SH-SY5Y (cell line): ENCODE measurements at regions not wholly inside any gene's neighbourhood (a gene's known extent, or its start where the extent isn't known, plus 50 kb on each side); places are given as distances from the start of the nearest gene placed in this dataset.

Experiments
- GATA2 ChIP-seq: IDR thresholded peaks from 2 replicates; pipeline ENCODE4 v1.6.1; 2011; ENCODE audit warnings: mild to moderate bottlenecking, low read depth, low read length
- GATA3 ChIP-seq: IDR thresholded peaks from 2 replicates; pipeline ENCODE4 v1.6.1; 2011; ENCODE audit warnings: low read depth, mild to moderate bottlenecking, low read length, moderate library complexity

DNA sequence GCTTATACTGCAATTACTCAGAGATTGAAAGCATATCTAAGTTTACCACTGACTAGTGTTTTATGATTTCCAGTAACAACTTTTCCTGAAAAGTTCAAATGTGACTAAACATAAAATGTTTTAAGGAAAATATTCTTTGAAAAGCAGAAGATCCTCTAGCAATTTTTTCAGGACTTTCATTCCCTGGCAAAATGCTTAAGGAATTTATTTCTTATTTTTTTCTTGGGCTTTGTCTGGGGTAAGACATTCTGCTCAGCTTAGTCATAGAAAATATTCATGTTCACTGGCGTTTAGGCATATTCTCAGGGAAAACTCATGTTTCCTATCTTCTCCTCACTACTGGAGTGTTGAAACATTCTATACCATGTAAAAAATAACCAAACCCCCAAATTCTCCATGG lies 235.3 kb upstream of the CEP162 start:
- no peak for TF ChIP-seq GATA2
- no peak for TF ChIP-seq GATA3
